ENCODE measurements at regions not wholly inside any gene's neighbourhood (a gene's known extent, or its start where the extent isn't known, plus 50 kb on each side); places are given as distances from the start of the nearest gene placed in this dataset.

- TF ChIP-seq, protein P1, sequence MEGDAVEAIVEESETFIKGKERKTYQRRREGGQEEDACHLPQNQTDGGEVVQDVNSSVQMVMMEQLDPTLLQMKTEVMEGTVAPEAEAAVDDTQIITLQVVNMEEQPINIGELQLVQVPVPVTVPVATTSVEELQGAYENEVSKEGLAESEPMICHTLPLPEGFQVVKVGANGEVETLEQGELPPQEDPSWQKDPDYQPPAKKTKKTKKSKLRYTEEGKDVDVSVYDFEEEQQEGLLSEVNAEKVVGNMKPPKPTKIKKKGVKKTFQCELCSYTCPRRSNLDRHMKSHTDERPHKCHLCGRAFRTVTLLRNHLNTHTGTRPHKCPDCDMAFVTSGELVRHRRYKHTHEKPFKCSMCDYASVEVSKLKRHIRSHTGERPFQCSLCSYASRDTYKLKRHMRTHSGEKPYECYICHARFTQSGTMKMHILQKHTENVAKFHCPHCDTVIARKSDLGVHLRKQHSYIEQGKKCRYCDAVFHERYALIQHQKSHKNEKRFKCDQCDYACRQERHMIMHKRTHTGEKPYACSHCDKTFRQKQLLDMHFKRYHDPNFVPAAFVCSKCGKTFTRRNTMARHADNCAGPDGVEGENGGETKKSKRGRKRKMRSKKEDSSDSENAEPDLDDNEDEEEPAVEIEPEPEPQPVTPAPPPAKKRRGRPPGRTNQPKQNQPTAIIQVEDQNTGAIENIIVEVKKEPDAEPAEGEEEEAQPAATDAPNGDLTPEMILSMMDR (IDR thresholded peaks at IDR 0.05; ENCODE audit: low read length), result no peak
- no peak for TF ChIP-seq EZH2 (IDR thresholded peaks at IDR 0.05; ENCODE audit: borderline replicate concordance, low read length)
These were observed 102.1 kb upstream of the FAM9B start for GRCh38 chrX:9135901-9136510.

Data from OCI-LY1 (cell line).